Hepatocyte (in vitro differentiated cells): ENCODE measurements at regions not wholly inside any gene's neighbourhood (a gene's known extent, or its start where the extent isn't known, plus 50 kb on each side); places are given as distances from the start of the nearest gene placed in this dataset.

Source experiments
- EZH2 ChIP-seq: fragments of 200-600 bp; sonication (generic); IDR thresholded peaks from 2 replicates; pipeline ENCODE4 v1.6.1; 2016; ENCODE audit warnings: antibody characterized with exemption, mild to moderate bottlenecking, borderline replicate concordance
- EZH2phosphoT487 ChIP-seq: fragments of 200-600 bp; sonication (generic); IDR thresholded peaks from one replicate; pipeline ENCODE4 v1.6.1; 2018; ENCODE audit warnings: antibody characterized with exemption, mild to moderate bottlenecking, low read depth, moderate library complexity; ENCODE audit not compliant: unreplicated experiment, severe bottlenecking
- TF ChIP-seq, protein P1 (sequence below): fragments of 200-600 bp; sonication (generic); IDR thresholded peaks from 2 replicates; pipeline ENCODE4 v1.5.1; 2016; ENCODE audit warnings: antibody characterized with exemption, mild to moderate bottlenecking; ENCODE audit not compliant: poor library complexity

DNA sequence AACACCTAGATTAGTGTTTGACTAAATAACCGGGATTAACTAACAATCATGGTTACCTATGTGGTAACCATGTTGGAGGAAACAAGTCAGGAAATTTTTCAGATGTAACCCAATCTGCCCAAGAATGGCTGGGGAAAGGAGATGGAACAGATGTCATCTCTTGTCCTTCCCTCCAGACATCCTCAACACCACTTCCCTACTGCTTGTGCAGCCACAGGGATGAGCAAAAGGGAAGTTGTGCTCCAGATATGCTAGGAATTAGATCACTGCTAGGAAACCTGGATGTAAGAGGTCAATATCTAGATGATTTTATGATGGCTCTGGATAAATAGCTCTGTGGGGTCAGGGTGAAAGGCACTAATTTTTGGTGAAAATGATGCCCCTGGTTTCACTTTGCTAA is 61.3 kb upstream of the ELL2 start:
- TF ChIP-seq, protein P1, sequence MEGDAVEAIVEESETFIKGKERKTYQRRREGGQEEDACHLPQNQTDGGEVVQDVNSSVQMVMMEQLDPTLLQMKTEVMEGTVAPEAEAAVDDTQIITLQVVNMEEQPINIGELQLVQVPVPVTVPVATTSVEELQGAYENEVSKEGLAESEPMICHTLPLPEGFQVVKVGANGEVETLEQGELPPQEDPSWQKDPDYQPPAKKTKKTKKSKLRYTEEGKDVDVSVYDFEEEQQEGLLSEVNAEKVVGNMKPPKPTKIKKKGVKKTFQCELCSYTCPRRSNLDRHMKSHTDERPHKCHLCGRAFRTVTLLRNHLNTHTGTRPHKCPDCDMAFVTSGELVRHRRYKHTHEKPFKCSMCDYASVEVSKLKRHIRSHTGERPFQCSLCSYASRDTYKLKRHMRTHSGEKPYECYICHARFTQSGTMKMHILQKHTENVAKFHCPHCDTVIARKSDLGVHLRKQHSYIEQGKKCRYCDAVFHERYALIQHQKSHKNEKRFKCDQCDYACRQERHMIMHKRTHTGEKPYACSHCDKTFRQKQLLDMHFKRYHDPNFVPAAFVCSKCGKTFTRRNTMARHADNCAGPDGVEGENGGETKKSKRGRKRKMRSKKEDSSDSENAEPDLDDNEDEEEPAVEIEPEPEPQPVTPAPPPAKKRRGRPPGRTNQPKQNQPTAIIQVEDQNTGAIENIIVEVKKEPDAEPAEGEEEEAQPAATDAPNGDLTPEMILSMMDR, result no peak
- TF ChIP-seq EZH2 (no peak), EZH2phosphoT487 (no peak)
